Left ventricle myocardium inferior (tissue), 1 donor: ENCODE measurements at regions not wholly inside any gene's neighbourhood (a gene's known extent, or its start where the extent isn't known, plus 50 kb on each side); places are given as distances from the start of the nearest gene placed in this dataset.

Experiments
- DNase-seq: peaks from one replicate; pipeline ENCODE4 v3.0.0-alpha.2; 2020
- H3K27ac ChIP-seq: fragments of 200-600 bp; replicated peaks from 2 replicates; pipeline ENCODE4 v1.8.0; 2021
- H3K27me3 ChIP-seq: fragments of 200-600 bp; 2 replicates; pipeline ENCODE4 v1.8.0; 2021; ENCODE audit warnings: low read depth
- H3K36me3 ChIP-seq: fragments of 200-600 bp; 2 replicates; pipeline ENCODE4 v1.8.0; 2021
- H3K4me1 ChIP-seq: fragments of 200-600 bp; 2 replicates; pipeline ENCODE4 v1.8.0; 2021
- H3K4me3 ChIP-seq: fragments of 200-600 bp; 2 replicates; pipeline ENCODE4 v1.8.0; 2021; ENCODE audit warnings: mild to moderate bottlenecking, moderate library complexity
- H3K9me3 ChIP-seq: fragments of 200-600 bp; replicated peaks from 2 replicates; pipeline ENCODE4 v1.8.0; 2021
- CTCF ChIP-seq: fragments of 200-600 bp; IDR thresholded peaks from 2 replicates; pipeline ENCODE4 v1.8.0; 2021; ENCODE audit warnings: antibody characterized with exemption, mild to moderate bottlenecking, borderline replicate concordance
- intact Hi-C: fragments of 100-400 bp; cut with micrococcal nuclease; formaldehyde crosslinking; loops from one replicate; pipeline ENCODE4 v1.11.0; 2022
- donor health status: DM: no; HTN: yes; CAD: no; lungs with severe emphysema.

- no peak for TF ChIP-seq CTCF
- Histone ChIP-seq H3K4me1 (peaks cover 12% of the 10 kb centered on the region), H3K4me3 (no peak overlapping the region), H3K27ac (no peak overlapping the region), H3K27me3 (peaks cover 25% of the 10 kb centered on the region), H3K9me3 (peaks cover 18% of the 10 kb centered on the region), H3K36me3 (no peaks in the 10 kb centered on the region)
- intact Hi-C loops, result no loop called here
- no peak for DNase-seq
Measured at GRCh38 chr14:104351849-104352492, 213.6 kb downstream of the KIF26A start.

- H3K27ac ChIP-seq, result no peak overlapping the region
- H3K4me1 ChIP-seq, result peaks cover 12% of the 10 kb centered on the region
- intact Hi-C loops, result no loop called here
- DNase-seq, result no peak
- H3K27me3 ChIP-seq, result peaks cover 26% of the 10 kb centered on the region
- no peak for TF ChIP-seq CTCF
- H3K9me3 ChIP-seq, result peaks cover 18% of the 10 kb centered on the region
- H3K36me3 ChIP-seq, result no peaks in the 10 kb centered on the region
- no peak overlapping the region for H3K4me3 ChIP-seq
Measured at GRCh38 chr14:104352493-104353220, 214.3 kb downstream of the KIF26A start.

GRCh38 chr14:104353221-104353920 is 215.0 kb downstream of the KIF26A start:
- H3K9me3 ChIP-seq, result peaks cover 18% of the 10 kb centered on the region
- TF ChIP-seq CTCF, result no peak
- no peak overlapping the region for H3K4me3 ChIP-seq
- no peak for DNase-seq
- peaks cover 31% of the 10 kb centered on the region for H3K27me3 ChIP-seq
- no peak overlapping the region for H3K27ac ChIP-seq
- intact Hi-C loops, result no loop called here
- no peaks in the 10 kb centered on the region for H3K36me3 ChIP-seq
- H3K4me1 ChIP-seq, result peaks cover 12% of the 10 kb centered on the region

GRCh38 chr14:104353921-104354701 is 215.7 kb downstream of the KIF26A start:
- H3K4me3 ChIP-seq, result no peak overlapping the region
- peaks cover 38% of the 10 kb centered on the region for H3K27me3 ChIP-seq
- H3K36me3 ChIP-seq, result no peaks in the 10 kb centered on the region
- intact Hi-C loops, result no loop called here
- H3K4me1 ChIP-seq, result peaks cover 12% of the 10 kb centered on the region
- DNase-seq, result no peak
- H3K9me3 ChIP-seq, result peaks cover 18% of the 10 kb centered on the region
- H3K27ac ChIP-seq, result no peak overlapping the region
- TF ChIP-seq CTCF, result no peak
